D721Med (cell line): ENCODE measurements at regions not wholly inside any gene's neighbourhood (a gene's known extent, or its start where the extent isn't known, plus 50 kb on each side); places are given as distances from the start of the nearest gene placed in this dataset.
"Not testable (repeated sequence)": the region's sequence is repeated elsewhere in the genome, so short reads cannot be mapped to it uniquely, and the experiment has no call there.

Source experiments
- DNase-seq: peaks from one replicate; pipeline ENCODE4 v3.0.0; 2011; ENCODE audit warnings: low spot score; ENCODE audit not compliant: insufficient read length
- FAIRE-seq: peaks from 2 replicates; lab custom pipeline; 2011; peaks lifted over from hg19 to GRCh38; lab: Jason Lieb, UNC
- TF ChIP-seq, protein P1 (sequence below): IDR thresholded peaks from 2 replicates; pipeline ENCODE4 v1.5.1; 2012; ENCODE audit warnings: mild to moderate bottlenecking, control low read depth; ENCODE audit not compliant: insufficient read depth; ENCODE audit errors: missing control alignments

DNA sequence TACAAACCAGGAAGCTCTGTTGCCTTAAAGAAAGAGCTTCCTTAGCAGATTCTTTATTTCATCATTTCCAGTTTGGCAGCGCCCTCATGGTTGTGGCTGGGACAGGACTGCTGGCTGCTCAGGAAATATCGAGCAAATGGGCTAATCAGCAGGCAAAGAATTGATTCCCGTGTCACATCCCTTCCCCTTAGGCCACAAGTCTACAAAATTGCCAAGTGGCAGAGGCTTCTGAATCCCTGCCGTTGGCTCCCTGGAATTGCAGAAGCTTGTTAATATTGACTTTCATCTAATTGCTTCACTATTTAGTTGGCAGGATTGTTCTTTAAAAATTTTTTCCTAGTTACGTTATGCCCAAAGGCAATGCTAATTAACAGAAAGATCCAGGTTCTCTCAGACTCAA is 456.3 kb upstream of the ERCC4 start:
- TF ChIP-seq, protein P1, sequence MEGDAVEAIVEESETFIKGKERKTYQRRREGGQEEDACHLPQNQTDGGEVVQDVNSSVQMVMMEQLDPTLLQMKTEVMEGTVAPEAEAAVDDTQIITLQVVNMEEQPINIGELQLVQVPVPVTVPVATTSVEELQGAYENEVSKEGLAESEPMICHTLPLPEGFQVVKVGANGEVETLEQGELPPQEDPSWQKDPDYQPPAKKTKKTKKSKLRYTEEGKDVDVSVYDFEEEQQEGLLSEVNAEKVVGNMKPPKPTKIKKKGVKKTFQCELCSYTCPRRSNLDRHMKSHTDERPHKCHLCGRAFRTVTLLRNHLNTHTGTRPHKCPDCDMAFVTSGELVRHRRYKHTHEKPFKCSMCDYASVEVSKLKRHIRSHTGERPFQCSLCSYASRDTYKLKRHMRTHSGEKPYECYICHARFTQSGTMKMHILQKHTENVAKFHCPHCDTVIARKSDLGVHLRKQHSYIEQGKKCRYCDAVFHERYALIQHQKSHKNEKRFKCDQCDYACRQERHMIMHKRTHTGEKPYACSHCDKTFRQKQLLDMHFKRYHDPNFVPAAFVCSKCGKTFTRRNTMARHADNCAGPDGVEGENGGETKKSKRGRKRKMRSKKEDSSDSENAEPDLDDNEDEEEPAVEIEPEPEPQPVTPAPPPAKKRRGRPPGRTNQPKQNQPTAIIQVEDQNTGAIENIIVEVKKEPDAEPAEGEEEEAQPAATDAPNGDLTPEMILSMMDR = no peak
- DNase-seq (no peak), FAIRE-seq (no peak)

DNA sequence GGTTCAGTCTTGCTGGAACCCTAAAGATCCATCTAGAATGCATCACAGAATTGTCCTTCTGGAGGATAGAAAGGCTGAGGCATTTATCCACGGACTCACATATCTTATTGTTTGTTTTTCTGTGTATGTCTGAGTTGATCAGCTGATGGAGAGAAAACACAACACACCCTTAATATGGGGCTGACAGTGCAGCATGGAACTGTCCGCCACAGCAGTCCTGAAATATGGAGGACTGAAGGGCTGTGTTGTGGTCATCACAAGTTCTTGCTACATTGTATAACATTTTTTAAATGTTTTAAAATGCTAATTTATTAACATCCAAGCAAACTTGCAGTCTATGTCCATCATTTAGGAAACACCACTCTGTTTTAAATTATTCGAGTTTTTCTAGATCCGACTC is 448.9 kb upstream of the ERCC4 start:
- no peak for FAIRE-seq
- no peak for DNase-seq
- TF ChIP-seq, protein P1 = no peak

DNA sequence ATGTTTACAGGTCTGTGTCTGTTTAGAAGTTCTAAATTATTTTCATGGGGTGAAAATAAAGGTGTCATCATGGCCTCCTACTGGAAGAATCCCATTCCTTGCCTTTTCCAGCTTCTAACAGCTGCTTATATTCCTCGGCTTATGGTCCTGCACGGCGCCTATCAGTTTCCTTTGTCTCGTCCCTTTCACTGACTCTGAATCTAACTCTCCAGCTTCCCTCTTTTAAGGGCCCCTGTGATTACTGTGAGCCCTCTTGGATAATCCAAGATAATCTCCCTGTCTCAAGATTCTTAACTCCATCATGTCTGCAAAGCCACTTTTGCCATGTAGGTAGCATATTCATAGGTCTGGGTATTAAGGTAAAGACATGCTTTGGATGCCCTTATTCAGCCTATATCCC is 441.0 kb upstream of the ERCC4 start:
- DNase-seq (peak; percentile 20), FAIRE-seq (peak; percentile 80)
- TF ChIP-seq, protein P1 = no peak

DNA sequence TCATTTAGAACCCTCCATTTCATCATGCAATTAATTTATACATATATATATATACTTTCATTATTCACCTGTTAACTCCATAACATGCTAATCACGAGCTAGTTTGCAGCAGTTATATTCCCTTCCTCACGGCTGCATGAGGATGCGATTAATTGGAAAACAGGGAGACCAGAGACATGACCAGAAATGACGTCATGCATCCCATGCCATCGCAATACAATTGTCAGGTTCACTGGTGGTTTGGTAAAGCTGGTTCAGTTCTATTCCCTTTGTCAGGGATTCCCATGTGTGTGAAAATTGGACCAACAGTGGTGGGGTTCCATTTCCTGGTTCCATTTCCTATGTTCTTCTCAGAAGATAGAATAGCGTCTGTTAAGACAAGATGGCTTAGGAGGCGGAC is 440.4 kb upstream of the ERCC4 start:
- FAIRE-seq (no peak), DNase-seq (no peak)
- TF ChIP-seq, protein P1 = no peak

DNA sequence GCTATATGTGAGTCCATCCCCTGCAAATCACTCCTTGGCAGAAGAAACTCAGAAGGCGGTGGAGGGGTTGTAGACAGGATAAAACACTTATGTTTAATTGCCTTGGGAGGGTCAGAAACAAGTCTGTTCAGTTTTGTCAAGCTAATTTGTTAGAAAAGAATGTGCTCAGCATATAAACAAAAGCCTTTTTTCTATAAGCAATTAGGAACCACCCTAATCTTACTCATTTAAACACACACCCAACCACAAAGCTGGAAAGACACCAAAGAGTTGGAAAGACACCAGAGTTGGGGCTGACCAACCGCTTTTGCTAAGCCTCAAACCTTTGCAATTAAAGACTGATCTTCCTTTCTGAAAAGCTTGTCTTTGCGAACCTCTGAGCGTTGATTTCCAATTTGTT is 439.2 kb upstream of the ERCC4 start:
- FAIRE-seq (no peak), DNase-seq (no peak)
- TF ChIP-seq, protein P1 = no peak

DNA sequence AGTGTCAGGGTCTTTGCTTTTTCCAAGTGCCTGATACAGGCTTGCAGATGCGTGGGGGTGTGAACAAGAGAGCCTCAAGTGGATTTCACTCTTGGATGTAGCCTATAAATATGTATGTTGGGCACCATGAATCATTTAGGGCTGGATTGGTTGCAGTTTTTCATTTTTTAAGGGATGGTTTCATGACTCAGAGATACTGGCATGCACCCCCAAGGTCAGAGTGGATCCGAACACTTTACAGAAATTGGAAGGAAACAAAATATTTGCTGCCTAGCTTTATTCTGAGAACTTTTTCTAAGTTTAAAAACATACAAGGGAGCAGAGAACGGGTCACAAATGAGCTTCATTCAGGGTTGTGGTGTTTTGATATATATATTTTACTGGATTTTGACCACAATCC is 436.8 kb upstream of the ERCC4 start:
- TF ChIP-seq, protein P1 = no peak
- FAIRE-seq = no peak

DNA sequence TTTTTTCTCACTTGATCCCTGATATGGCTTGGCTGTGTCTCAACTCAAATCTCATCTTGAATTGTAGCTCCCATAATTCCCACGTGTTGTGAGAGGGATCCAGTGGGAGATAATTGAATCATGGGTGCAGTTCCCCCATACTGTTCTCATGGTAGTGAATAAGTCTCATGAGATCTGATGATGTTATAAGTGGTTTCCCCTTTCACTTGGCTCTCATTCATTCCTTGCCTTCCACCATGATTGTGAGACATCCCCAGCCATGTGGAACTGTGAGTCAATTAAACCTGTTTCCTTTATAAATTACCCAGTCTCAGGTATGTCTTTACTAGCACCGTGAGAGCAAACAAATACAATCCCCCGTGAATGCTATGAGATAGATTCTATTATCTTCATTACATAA is 430.5 kb upstream of the ERCC4 start:
- not testable (repeated sequence) for FAIRE-seq, DNase-seq

More for the DNA sequence above, 436.8 kb upstream of the ERCC4 start:
- no peak for DNase-seq

DNA sequence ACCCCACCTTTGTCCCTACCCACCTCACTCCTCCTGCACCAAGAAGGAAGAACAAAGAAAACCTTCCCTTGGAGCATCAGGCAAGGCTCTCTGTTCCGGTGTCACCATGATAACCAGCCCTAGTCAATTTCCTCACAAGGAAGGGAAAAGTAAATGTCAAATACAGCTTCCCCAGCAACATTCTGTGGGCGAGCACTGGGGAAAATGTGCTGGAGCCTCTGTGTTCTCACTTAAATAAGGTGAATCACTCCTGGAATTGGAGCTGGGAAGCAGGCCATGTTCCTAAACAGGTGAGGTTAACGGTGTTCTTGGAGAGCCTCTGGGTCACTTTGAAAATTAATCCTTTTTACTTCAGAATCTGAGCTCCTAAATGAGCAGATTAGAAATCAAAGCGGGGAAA is 427.9 kb upstream of the ERCC4 start:
- no peak for FAIRE-seq
- no peak for DNase-seq
- TF ChIP-seq, protein P1 = no peak
